ENCODE measurements at regions not wholly inside any gene's neighbourhood (a gene's known extent, or its start where the extent isn't known, plus 50 kb on each side); places are given as distances from the start of the nearest gene placed in this dataset.
A peak's percentile ranks its signal among the peaks of the same experiment; 100 is the strongest.

DNA sequence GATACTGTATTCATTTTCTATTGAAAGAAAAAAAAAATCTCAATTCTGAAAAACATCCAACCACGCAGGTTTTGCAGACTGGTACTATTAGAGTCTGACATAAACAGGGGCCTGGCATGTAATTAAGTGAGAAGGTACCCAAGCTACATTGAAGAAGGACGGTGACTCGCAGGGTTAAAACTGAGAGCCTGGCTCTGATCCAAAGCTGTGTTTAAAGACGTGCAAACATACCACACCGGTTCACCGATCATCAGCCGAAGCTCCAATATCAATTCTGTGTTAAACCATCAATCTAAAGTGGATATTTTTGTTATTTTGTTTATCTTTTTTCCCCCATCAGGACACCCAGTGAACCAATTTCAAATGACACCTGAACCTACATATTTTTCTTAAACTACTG is 108.1 kb upstream of the DIO3 start:
- no peaks in the 10 kb centered on the region for H3K36me3 ChIP-seq
- no peaks in the 10 kb centered on the region for H3K4me1 ChIP-seq
- intact Hi-C loops (cut with DNase I): no loop called here
- ATAC-seq (no peak), DNase-seq (no peak)
- TF ChIP-seq, protein P1, sequence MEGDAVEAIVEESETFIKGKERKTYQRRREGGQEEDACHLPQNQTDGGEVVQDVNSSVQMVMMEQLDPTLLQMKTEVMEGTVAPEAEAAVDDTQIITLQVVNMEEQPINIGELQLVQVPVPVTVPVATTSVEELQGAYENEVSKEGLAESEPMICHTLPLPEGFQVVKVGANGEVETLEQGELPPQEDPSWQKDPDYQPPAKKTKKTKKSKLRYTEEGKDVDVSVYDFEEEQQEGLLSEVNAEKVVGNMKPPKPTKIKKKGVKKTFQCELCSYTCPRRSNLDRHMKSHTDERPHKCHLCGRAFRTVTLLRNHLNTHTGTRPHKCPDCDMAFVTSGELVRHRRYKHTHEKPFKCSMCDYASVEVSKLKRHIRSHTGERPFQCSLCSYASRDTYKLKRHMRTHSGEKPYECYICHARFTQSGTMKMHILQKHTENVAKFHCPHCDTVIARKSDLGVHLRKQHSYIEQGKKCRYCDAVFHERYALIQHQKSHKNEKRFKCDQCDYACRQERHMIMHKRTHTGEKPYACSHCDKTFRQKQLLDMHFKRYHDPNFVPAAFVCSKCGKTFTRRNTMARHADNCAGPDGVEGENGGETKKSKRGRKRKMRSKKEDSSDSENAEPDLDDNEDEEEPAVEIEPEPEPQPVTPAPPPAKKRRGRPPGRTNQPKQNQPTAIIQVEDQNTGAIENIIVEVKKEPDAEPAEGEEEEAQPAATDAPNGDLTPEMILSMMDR (IDR thresholded peaks at IDR 0.05): no peak
- H3K27ac ChIP-seq: no peak overlapping the region
- H3K4me3 ChIP-seq: no peak overlapping the region
- H3K27me3 ChIP-seq: peaks cover 49% of the 10 kb centered on the region
- no peaks in the 10 kb centered on the region for H3K9me3 ChIP-seq

DNA sequence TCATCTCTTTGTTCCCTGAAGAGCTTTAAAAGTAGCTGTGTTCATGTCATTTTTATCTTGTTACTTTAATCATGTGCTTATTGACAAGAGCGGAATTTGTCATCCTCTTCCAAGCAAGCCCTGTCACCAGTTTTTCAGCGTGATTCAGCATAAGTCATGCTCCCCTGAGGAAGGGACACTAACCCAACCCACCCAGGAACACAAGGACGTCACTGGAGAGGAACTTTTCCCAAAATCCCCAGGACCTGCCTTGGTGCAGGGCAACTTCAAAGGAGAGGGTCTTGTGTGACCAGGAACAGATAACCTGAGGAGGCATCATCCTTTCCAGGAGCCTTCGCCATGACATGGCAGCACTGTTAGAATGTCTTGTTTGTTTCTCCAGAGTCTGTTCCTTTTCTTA is 107.1 kb upstream of the DIO3 start:
- intact Hi-C loops (cut with DNase I): no loop called here
- ATAC-seq (no peak), DNase-seq (no peak)
- no peak overlapping the region for H3K4me3 ChIP-seq
- no peaks in the 10 kb centered on the region for H3K9me3 ChIP-seq
- no peaks in the 10 kb centered on the region for H3K36me3 ChIP-seq
- no peak overlapping the region for H3K27ac ChIP-seq
- TF ChIP-seq, protein P1 (IDR thresholded peaks at IDR 0.05): no peak
- peaks cover 5% of the 10 kb centered on the region for H3K4me1 ChIP-seq
- peaks cover 59% of the 10 kb centered on the region for H3K27me3 ChIP-seq

DNA sequence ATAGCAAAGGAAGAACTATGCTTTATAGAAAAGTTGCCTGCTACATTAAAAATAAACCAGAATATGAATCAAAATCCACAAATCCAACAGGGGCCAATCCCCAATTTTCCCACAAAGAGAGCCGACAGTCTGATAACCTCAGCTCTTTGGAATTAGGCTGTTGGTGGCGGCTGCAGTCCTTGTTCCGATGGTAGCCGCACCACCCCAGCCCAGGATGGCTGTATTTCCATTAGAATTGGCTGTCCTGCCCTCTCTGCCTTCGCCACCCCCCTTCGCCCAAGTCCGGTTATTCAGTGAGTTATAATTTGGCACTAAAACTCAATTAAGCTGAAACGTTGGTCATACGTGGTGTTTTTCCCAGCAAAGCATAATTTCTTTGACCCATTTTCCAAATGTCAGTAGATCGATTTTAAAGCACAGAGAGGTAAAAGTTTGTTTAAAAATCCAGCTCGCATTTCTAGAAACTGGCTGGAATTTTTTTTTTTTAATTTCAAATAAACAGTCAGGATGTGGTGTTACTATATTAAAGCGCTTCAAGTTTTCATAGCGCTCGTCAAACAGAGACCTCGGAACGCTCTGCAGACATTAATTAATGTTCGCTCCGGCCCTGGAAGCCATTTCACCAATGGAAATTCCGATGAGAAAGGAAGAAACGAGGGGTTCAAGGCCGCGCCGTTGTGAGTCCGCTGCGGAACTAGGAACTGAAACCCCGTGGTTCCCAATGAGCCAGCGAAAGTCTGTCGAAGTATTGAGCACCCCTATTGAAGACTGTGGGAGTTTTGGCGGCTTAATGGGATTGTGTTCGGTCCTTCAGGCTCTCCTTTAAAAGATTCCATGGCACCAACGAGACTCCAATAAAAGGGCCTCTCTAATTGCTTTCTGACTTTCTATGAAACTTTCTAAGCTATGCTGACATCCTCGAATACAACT is 104.8 kb upstream of the DIO3 start:
- H3K4me1 ChIP-seq: peaks cover 8% of the 10 kb centered on the region
- ATAC-seq (no peak), DNase-seq (no peak)
- no peaks in the 10 kb centered on the region for H3K9me3 ChIP-seq
- H3K36me3 ChIP-seq: no peaks in the 10 kb centered on the region
- TF ChIP-seq, protein P1 (IDR thresholded peaks at IDR 0.05): no peak
- peaks cover 82% of the 10 kb centered on the region for H3K27me3 ChIP-seq
- H3K4me3 ChIP-seq: no peak overlapping the region
- intact Hi-C loops (cut with DNase I): no loop called here
- no peak overlapping the region for H3K27ac ChIP-seq

DNA sequence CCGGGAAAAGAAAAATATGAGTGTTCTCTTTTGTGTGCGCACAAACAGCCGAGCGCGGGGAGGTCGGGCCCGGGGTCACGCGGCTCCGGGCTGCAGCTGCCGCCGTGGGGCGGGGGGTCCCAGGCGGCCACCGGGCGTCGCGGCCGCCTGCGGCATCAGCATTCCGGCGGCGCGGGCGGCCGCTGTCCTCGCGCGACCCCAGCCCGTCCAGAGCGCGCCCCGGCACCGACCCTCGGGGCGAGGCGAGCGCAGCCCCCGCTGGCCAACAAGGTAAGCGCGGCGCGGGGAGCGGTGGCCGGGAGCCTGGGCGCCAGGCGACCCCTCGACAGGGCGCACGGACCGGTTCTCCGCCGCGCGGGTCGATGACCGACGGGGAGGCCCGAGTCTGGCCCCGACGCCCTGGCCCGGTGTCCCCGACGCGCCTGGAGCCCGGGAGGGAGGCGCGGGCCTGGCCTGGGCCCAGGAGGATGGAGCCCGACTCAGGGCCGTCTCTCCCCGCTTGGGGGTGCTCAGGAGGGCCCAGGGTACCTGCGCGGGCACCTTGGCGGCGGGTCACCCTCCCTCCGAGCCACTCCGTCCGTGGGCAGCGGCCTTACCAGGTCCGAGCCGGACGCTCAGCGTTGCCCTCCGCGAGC is 103.9 kb upstream of the DIO3 start:
- TF ChIP-seq, protein P1 (IDR thresholded peaks at IDR 0.05): no peak
- intact Hi-C loops (cut with DNase I): no loop called here
- Histone ChIP-seq H3K4me3 (no peak overlapping the region), H3K27ac (no peak overlapping the region), H3K4me1 (peaks cover 8% of the 10 kb centered on the region), H3K9me3 (no peaks in the 10 kb centered on the region), H3K27me3 (peaks cover 85% of the 10 kb centered on the region), H3K36me3 (no peaks in the 10 kb centered on the region)
- peak; percentile 57 for DNase-seq
- ATAC-seq: no peak

DNA sequence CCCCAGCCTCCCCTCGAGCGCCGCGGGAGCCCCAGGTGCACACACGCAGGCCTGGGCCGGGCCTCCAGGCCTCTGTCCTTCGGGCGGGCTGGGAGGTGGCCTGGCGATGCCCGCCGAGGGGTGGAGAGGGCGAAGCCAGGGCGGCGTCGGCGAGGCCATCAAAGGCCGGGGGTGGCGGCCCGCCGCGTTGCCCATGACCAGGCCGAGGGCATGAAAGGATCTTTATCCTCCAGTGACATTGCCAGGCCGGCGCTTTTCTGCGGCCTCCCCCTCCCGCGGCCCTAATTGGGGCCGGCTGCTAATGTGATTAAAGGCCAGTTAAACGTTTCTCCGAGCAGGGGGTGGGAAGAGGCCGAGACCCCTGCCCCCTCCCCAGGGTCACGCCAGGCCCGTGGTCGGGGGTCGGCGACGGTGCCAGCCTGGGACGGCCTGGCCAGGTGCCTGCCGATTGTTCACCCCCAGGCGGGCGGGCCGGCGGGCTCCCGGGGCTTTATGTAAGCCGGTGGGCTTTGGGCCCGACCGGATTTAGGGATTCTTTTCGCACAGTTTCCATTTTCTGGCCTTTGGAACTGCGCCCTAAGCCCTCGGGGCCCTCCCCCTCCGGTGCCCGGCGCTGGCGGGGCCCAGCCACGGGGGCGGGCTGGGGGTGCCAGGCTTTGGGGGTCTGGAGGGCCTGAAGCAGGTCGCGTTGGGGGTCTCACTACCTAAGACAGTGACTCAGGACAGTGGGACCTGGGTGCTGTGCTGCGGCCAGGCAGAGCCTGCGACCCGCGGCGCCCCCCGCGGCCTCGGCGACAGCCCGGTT is 103.2 kb upstream of the DIO3 start:
- H3K4me3 ChIP-seq: no peak overlapping the region
- no peak overlapping the region for H3K27ac ChIP-seq
- peak; percentile 51 for DNase-seq

More for the DNA sequence above, 103.2 kb upstream of the DIO3 start:
- no peaks in the 10 kb centered on the region for H3K9me3 ChIP-seq
- intact Hi-C loops (cut with DNase I): no loop called here
- ATAC-seq: peak; percentile 9
- TF ChIP-seq, protein P1 (IDR thresholded peaks at IDR 0.05): no peak
- no peaks in the 10 kb centered on the region for H3K36me3 ChIP-seq
- peaks cover 8% of the 10 kb centered on the region for H3K4me1 ChIP-seq
- H3K27me3 ChIP-seq: peaks cover 81% of the 10 kb centered on the region

Measured in upper lobe of right lung (tissue), 1 donor.